GM18498 (cell line): ENCODE measurements at regions not wholly inside any gene's neighbourhood (a gene's known extent, or its start where the extent isn't known, plus 50 kb on each side); places are given as distances from the start of the nearest gene placed in this dataset.

ENCODE experiments used
- ATAC-seq: cut with Tn5 transposase; IDR thresholded peaks from one replicate; pipeline ENCODE4 v1.9.1; 2021; ENCODE audit warnings: mild to moderate bottlenecking, moderate library complexity; ENCODE audit not compliant: unreplicated experiment

DNA sequence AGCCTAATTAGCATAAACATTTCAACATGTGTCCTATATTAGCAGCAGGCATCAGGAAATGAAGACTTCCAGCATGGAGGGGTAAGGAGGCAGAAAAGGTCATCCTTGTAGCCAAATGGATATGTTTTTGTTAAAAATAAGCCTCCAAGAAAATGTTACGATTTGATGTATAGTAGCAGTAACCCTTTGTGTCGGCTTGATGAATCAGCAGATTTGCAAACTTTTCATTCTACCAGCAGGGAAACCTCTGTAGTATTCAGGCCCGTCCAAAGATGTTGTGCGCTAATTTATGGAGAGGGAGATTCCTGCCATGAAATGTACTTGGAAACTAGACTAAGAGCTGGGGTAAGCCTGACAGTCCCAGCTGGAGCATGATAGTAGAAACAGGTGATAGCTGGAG, 780.8 kb upstream of the KLHL29 start:
- no peak for ATAC-seq

DNA sequence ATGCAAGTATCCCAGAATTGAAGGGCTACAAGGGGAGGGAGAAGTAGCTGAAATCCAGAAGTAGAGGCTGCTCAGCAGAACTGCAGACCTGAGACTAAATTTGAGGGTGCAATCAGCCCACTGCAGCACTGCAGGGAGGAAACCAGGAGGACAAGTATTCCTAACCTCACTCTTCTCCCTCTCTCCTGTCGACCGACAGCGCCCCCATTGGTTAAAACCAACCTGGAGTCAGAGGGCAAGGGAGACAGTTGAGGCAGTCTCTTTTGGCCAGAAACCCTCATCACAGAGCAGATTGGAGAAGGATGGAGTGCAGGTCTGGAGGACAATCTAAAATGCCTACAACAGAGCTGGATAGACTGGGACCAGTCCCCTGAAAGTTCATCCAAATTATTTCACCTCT, 768.9 kb upstream of the KLHL29 start:
- no peak for ATAC-seq

DNA sequence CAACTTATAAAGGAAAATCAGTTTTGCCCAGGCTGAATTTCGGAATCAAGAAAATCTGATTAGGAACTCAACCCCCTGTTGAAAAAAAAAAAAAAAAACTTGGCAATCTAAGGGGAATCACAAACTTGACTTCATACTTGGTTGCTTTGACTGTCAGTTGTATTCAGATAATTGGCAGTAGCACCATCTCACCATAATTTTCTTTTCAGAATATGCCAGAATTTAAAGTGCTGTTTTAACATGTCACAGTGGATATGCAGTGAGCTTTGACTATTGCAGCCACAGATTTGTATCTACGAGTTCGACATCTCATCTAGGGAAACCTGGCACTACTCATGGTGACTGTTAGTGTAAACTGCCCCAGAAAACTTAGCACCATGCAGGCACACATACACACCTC, 761.4 kb upstream of the KLHL29 start:
- ATAC-seq: no peak

DNA sequence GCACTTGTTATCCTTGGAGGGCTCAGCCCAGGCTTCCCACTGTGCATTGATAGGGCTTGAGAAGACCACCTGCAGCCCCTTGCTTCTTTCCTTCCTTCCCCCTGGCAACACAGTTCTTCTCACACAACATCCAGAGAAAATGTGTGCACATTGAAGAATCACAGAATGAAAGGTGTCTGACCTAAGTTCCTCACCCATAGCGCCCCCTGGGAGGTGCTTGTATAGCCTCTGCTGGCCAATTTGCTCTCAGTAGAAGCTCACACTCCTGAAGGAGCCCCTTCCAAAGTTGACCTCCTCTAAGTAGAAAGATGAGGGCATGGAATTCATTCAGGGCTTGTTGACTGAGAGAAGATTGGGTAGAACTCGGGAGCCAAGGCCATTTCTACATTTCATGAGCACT, 758.4 kb upstream of the KLHL29 start:
- no peak for ATAC-seq

DNA sequence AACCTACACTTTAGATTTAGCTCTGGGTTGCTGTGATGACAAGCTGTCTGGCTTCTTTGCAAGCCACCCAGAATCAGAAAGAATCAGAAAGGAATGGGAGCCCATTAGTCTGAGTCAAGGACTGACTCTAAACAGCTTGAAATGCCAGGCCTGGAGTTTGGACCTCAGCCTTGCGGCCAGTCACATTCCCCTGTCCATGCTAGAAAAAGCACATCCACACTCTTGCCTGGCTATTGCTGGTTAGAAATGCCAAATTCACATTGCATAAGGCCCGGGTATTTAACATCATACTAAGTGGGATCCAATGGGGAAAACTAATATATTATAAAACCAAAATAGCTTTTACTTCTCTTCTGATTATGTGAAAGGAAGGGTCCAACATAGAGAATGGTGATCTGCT, 756.8 kb upstream of the KLHL29 start:
- no peak for ATAC-seq

DNA sequence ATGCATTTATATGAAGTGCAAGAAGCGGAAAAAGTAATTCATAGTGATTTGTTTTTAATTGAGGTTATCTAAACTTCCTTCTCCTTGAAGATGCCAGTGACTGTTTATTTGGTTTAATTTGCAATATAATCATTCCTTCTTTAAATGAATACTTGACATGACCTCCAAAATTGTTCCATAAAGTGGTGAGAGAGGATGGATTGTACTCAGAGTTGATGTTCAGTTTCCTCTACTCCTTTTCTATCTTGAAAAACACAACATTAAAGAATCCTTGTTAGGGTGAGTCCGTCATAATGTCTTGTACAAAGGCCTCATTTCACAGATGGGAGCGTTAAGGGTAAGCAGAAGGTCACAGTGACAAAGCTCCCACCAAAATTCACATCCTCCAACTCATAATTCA, 756.1 kb upstream of the KLHL29 start:
- no peak for ATAC-seq

DNA sequence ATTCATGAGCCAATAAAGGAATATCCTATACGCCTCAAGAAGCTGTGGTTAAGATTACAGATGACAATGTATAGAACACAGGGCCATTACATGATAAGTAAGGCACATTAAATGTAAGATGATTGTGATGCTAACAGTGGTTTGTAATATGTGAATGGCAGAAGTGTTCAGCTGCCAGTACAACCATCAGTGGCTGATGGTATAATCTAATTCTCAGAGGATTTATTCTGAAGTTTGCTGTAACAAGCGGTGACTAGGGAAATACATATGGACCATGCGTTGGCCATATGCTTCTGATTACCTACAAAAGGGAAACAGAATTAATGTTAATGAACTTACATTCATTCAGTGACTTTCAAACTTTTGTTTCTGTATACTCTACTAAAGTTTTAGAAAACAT, 750.8 kb upstream of the KLHL29 start:
- ATAC-seq: no peak

DNA sequence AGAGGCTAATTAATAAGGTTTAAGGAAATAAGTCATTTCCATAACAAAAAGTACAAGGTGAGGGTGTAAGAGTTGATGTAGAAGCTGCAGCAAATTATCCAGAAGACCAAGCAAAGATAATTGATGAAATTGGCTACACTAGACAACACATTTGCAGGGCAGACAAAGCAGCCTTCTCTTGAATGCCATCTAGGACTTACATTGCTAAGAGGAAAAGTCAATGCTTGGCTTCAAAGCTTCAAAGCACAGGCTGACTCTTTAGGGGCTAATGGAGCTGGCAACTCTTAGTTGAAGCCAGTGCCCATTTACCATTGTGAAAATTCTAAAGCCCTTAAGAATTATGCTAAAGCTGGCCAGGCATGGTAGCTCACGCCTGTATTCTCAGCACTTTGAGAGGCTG, 728.6 kb upstream of the KLHL29 start:
- no peak for ATAC-seq

DNA sequence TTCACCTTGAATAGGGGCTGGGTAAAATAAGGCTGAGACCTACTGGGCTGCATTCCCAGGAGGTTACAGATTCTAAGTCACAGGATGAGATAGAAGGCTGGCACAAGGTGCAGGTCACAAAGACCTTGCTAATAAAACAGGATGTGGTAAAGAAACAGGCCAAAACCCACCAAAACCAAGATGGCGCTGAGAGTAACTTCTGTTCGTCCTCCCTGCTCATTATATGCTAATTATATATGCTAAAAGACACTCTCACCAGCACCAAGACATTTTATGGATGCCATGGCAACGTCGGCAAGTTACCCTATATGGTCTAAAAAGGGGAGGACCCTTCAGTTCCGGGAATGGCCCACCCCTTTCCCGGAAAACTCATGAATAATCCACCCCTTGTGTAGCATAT, 711.5 kb upstream of the KLHL29 start:
- no peak for ATAC-seq

DNA sequence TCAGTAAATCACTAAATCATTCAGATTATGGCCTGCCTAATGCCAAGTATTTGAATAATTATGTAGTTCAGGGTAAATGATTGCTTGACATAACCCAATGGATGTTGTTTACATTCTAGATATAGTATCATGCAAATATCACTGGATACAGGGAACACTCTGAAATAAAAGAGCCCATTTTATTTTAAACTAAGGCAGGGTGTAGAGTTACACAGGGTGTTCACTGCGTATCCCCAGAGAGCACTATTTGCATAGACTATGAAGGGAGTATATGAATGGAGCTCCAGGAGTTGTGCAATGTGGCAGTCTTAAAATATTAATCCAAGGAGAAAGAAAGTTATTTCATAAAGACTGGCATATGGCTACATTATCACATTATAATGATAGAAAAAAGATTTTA, 701.1 kb upstream of the KLHL29 start:
- ATAC-seq: no peak

DNA sequence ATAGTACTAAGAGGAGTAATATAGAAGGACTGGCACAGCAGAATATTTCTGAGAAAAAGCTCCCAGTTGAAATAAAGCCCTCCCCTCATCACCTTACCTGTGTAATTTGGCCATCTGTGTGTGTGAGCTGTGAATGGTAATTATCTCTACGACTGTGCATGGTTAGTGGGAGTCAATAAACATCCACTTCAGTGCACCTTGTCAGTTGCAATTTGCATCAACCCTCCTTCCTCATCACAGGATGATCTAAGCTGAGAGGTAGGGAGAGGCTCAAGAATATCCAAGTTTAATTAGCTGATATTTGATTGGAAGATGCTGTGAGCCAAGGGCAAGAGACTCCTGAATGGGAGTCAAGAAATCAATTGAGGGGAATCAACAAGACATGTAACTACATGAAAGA, 694.9 kb upstream of the KLHL29 start:
- no peak for ATAC-seq

DNA sequence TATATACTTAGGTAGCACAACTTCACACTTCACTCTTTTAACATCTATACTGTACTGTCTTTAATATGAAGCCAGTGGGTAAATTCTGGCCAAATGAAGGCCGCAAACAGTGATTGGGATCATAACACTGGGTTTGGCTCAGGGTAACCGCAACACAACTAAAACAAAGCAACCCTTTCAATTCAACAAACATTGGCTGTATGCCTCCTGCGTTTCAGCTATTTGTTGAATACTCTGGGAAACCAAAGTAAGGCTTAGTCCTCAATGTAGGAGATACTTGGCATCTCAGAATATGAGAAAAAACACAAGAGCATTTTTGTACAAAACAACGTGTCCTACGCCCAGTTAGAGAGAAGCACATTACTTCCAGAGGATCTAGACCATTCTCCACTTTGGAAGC, 693.3 kb upstream of the KLHL29 start:
- ATAC-seq: no peak

DNA sequence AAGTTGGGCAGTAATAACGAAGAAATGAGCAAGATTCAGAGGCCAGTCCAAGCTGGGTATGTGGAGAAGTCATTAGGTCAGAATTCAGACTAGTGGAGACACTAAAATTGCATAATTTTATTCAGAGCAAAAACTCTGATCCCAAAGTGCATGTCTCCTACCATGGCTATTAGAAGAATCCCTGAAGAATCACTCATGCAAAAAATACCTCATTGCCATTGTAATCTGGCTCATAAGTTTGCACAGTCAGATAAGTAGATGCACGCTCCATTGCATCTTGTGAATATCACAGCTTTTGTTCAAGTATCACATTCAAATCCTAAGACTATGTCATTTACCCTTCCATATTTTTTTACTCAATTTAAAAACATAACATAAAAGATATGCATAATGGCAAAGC, 692.2 kb upstream of the KLHL29 start:
- no peak for ATAC-seq

DNA sequence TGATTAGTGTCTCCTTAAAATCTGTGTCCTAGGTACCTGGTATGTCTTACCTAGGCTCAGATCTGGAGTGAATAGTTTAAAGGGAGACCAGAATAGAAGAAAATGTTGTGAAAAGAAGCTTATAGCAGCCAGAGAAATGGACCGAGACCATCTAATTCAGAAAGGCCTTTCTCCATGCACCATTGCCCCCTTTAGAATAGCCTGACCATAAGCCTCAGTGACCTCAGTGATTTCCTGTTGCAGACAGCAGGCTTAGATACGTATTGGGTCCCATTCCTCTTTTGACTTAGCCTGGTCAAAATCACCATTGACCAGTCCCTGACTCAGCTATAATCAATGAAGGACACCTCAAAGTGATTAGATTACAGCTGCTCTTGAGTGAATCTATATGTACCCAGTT, 690.7 kb upstream of the KLHL29 start:
- ATAC-seq: no peak

DNA sequence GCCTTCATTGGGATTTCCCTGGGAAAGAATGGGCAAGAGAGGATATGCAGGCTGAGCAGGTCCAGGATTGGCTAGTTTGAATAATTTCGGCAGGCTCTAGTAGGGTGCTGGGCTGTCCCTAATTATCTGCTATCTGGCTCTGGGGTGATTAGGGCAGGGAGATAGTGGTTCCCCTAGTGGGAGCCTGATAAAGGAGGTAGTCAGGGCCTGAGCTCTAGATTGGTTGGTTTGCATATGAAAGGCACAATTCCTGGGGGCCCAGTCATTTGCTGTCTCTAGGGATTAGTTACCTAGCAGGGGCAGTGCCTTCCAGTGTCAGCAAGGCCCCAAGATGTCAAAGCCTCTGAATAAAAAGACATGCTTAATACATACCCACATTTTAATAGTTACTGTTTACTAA, 690.1 kb upstream of the KLHL29 start:
- no peak for ATAC-seq

DNA sequence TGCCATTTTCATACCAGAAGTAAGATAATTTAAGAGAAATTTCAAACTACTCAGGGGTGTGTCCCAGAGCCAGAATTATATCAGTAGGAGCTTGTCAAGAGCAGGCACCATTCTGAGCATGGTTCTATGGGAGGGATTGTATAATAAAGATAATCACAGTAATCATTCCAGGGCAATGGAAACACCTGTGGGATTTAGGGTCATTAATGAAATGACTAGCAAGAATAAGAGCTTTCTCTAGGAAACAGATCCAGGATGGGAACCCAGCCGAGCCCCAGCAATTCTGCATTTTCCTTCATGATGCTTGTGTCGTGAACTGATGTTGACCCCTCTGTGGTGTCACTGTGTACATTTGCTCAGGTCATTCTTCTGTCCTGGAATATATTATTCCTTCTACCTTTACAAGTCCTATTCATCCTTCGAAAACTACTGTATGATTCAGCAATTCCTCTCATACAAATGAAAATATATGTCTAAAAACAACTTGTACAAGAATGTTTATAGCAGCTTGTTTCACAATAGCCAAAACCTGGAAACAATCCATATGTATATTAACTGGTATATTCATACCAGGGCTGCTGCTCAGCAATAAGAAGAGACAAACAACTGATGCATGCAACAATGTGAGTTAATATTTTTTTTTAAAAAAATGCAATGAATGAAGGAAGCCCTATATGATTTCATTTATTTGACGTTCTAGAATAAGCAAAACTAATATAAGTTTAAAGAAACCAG, 687.8 kb upstream of the KLHL29 start:
- no peak for ATAC-seq

DNA sequence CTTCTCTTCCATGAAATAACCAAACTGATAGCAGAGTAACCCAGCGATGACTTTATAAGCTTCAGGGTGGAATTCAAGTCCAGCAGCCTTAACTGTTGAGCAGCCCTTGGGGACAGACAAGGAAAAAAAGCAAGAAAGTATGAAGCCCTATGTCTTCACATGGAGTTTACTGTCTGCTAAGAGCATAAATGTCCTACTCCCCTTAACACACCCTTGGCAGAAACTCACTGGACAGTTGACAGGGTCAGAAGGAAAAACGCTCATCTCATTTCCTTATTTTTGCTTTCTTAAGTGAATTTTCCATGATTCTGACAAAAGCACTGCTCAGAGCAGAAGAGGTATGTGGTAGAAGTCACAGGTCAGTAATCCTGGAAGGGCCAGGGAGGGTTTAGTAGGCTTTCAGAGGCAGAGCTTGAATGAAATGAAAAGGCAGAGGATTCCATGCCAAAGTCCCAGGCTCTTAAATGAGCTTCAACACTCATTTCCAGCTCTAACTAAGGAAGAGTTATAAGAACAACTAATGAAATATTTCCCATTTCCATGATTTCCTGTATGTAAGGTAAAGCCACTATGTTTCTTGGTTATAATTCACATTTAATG, 683.3 kb upstream of the KLHL29 start:
- no peak for ATAC-seq

DNA sequence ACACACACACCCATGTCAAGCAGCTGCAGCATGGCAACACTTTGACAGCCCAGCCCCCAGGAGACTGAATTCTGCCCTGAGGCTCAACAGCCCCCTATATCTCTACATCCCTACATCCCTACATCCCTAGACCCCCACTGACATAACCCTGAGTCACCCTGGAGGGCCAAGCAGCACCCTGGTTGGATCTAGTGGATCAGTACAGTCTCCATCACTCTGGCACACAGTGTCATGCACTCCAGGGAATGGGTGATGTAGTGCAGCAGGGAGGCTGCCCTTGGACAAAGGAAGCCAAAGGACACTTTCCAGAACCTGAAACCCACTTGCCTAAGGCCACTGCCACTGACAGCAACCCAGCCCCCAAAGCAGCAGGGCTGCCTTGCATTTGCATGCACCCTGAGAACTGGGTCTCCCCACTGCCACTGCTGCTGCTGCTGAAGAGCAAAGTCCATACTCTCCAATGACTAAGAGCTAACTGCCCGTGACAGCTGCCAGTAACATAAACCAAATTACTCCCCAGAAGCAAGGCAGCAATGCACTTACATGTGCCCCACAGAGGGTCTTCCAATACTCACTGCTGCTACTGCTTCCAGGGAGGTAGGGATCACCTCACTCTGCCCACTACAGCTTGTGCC, 681.6 kb upstream of the KLHL29 start:
- no peak for ATAC-seq

DNA sequence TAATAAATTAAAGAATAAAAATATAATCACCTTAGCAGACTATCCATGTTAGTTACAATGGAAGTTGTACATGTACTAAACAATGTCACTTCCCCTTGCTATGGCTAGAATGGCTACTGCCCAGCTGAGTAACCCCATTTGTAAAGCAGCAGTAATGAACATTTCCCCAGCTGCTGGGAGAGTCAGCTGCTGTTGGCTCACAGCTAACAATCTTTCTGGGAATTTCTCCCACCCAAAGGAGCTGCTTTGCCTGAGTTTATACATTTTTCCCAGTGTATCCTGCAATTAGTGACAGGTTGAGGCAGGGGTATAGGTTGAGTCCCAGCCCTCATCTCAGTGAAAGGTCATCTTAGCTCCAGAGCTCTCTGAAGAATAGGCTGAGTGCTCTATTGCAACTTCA, 665.6 kb upstream of the KLHL29 start:
- ATAC-seq: no peak

DNA sequence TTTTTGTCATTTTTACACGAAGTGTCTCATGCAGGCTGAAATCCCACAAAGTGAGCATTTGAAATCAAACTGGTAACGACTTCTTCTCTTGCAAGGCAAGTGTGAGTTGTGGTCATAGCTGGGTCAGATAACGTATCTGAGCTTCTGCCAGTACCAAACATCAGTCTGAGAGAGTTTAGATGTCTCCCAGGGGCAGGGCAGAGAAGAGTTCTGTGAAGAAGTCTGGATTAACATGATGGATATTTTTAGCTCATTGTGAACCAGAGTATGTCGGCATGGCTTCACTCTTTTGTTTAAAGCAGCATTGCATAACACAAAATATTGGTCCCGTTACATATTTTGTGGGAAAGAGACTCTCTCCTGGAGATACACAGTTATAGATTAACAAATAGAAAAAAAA, 655.5 kb upstream of the KLHL29 start:
- no peak for ATAC-seq

DNA sequence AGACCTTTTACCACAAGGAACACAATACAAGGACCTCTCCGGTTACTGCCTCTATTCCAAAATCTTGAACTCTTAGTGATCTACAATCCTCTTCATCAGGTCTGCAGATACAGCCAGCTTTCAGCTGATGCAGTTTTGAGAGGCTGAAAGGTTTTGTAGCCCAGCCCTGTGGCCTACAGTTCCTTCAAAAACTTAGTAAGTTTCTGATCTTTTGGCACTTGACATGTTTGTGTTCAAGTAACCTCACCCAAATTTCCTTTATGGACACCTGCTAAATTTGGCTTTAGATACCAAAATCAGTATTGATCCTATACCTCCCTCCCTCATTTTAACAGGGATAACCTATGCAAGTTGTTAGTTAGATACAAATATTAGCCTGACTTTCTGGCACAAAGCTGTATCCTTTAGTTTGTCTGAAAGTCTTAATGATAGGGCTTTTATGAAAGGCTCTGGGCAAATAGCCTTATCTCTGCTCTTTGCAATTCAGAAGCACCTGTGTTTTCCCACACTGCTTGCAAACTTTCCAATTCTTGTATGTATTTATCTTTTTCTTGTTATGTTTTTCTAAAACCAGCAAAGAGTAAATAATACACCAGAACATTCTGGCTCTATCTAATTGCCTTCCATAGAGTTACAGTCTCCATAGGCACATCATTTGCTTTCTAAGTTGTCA, 650.5 kb upstream of the KLHL29 start:
- ATAC-seq: no peak

DNA sequence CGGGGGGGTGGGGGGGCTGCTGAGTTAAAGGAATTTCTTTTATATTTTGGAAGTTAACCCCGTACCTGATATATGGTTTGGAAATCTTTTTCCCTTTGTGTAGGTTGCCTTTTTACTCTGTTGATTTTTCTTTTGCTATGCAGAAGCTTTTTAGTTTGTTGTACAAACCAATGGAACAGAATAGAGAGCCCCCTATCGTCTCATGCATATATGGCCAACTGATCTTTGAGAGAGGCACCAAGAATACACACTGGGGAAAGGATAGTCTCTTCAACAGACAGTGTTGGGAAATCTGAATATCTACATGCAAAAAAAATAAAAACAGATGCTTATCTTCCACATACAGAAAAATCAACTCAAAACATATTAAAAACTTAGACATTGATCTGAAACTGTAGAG, 647.8 kb upstream of the KLHL29 start:
- ATAC-seq: no peak
